ENCODE measurements at regions not wholly inside any gene's neighbourhood (a gene's known extent, or its start where the extent isn't known, plus 50 kb on each side); places are given as distances from the start of the nearest gene placed in this dataset.

DNA sequence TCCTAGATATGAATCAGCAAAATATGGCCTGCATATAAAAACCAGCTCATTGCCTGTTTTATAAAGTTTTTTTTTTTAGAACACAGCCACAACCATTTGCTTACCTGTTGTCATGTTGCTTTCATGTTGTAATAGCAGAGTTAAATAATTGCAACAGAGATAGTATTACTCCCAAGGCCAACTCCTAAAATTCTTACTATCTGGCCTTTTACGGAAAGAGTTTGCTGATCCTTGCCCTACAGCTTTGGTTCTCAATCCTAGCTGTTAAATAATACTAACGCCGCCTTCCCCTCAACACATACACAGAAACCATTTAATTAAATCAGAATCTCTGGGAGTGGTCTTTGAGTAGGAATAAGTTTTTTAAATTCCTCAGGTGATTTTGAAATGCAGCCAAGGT, 231.3 kb upstream of the TET2 start:
- H3K27me3 ChIP-seq (ENCODE audit: control insufficient read depth in 1 of 2, insufficient read depth in 2 of 2, low read length in 2 of 2) = no peaks in the 10 kb centered on the region
- H3K9me3 Mint-ChIP-seq = no peaks in the 10 kb centered on the region
- H3K4me3 Mint-ChIP-seq = no peak overlapping the region
- H3K27me3 Mint-ChIP-seq = no peaks in the 10 kb centered on the region
- intact Hi-C loops (cut with DNase I, micrococcal nuclease) = no loop called here
- H3K36me3 Mint-ChIP-seq (ENCODE audit: low read depth) = no peaks in the 10 kb centered on the region
- TF ChIP-seq, protein P1, sequence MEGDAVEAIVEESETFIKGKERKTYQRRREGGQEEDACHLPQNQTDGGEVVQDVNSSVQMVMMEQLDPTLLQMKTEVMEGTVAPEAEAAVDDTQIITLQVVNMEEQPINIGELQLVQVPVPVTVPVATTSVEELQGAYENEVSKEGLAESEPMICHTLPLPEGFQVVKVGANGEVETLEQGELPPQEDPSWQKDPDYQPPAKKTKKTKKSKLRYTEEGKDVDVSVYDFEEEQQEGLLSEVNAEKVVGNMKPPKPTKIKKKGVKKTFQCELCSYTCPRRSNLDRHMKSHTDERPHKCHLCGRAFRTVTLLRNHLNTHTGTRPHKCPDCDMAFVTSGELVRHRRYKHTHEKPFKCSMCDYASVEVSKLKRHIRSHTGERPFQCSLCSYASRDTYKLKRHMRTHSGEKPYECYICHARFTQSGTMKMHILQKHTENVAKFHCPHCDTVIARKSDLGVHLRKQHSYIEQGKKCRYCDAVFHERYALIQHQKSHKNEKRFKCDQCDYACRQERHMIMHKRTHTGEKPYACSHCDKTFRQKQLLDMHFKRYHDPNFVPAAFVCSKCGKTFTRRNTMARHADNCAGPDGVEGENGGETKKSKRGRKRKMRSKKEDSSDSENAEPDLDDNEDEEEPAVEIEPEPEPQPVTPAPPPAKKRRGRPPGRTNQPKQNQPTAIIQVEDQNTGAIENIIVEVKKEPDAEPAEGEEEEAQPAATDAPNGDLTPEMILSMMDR (IDR thresholded peaks at IDR 0.05) = no peak
- no peaks in the 10 kb centered on the region for H3K4me1 Mint-ChIP-seq (ENCODE audit: low read depth)
- no peaks in the 10 kb centered on the region for H3K9me3 ChIP-seq (ENCODE audit: control insufficient read depth in 1 of 2, insufficient read depth in 1 of 2, low read length in 2 of 2)
- H3K27ac ChIP-seq (ENCODE audit: low read depth in 1 of 2, low read length in 2 of 2) = no peak overlapping the region
- H3K27ac Mint-ChIP-seq = no peak overlapping the region
- POLR2A ChIA-PET = no interaction called here
- CTCF ChIA-PET = no interaction called here
- no peak overlapping the region for H3K4me3 ChIP-seq (ENCODE audit: low read length)
- DNase-seq (no peak), ATAC-seq (ENCODE audit: poor library complexity) (no peak)
- H3K4me1 ChIP-seq (ENCODE audit: insufficient read depth, low read length) = no peaks in the 10 kb centered on the region
- no peaks in the 10 kb centered on the region for H3K36me3 ChIP-seq (ENCODE audit: insufficient read depth, low read length)

DNA sequence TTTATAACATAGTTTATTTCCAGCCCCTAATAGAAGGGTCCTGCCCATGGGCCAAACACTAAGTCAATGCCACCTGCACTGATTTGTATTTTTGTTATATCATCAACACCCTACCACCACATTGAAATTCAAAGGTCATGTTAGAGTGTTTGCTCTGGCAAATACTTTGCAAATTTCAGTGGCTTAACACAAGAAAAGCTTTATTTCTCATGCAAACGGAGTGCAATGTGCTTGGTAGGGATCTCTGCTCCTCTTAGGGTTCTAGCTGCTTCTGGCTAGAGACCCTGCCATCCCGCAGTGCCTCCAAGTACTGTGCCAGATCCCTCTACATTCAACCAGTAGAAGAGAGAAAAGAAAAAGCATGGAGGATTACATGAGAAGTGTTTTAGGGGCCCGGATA, 230.8 kb upstream of the TET2 start:
- Histone ChIP-seq H3K36me3 (ENCODE audit: insufficient read depth, low read length) (no peaks in the 10 kb centered on the region), H3K4me1 (ENCODE audit: insufficient read depth, low read length) (no peaks in the 10 kb centered on the region), H3K9me3 (ENCODE audit: control insufficient read depth in 1 of 2, insufficient read depth in 1 of 2, low read length in 2 of 2) (no peaks in the 10 kb centered on the region), H3K27ac (ENCODE audit: low read depth in 1 of 2, low read length in 2 of 2) (no peak overlapping the region), H3K4me3 (ENCODE audit: low read length) (no peak overlapping the region), H3K27me3 (ENCODE audit: control insufficient read depth in 1 of 2, insufficient read depth in 2 of 2, low read length in 2 of 2) (no peaks in the 10 kb centered on the region)
- CTCF ChIA-PET = no interaction called here
- POLR2A ChIA-PET = no interaction called here
- Mint-ChIP-seq H3K4me1 (ENCODE audit: low read depth) (no peaks in the 10 kb centered on the region), H3K4me3 (no peak overlapping the region), H3K27ac (no peak overlapping the region), H3K9me3 (no peaks in the 10 kb centered on the region), H3K36me3 (ENCODE audit: low read depth) (no peaks in the 10 kb centered on the region), H3K27me3 (no peaks in the 10 kb centered on the region)
- TF ChIP-seq, protein P1 (IDR thresholded peaks at IDR 0.05) = no peak
- no peak for DNase-seq
- intact Hi-C loops (cut with DNase I, micrococcal nuclease) = no loop called here
- ATAC-seq (ENCODE audit: poor library complexity) = no peak

DNA sequence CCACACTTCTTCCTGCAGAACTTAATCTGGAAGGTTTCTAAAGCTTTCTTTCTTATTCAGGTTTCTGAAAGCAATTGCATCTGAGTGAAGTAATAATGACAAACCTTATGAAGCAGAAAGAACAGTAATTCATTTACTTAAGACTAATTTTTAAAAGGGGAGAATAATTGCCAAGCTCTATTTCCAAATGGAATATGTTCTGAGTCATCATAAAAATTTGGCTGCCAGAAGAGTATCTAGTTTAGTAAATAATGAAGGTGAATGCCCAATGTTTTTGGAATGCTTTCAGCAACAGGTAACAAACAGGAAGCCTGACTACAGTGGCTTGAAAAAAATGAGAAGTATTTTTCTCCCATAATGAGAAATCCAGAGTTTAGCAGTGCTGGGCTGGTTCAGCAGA, 227.3 kb upstream of the TET2 start:
- Histone ChIP-seq H3K27me3 (ENCODE audit: control insufficient read depth in 1 of 2, insufficient read depth in 2 of 2, low read length in 2 of 2) (no peaks in the 10 kb centered on the region), H3K4me1 (ENCODE audit: insufficient read depth, low read length) (no peaks in the 10 kb centered on the region), H3K36me3 (ENCODE audit: insufficient read depth, low read length) (no peaks in the 10 kb centered on the region), H3K4me3 (ENCODE audit: low read length) (no peak overlapping the region), H3K9me3 (ENCODE audit: control insufficient read depth in 1 of 2, insufficient read depth in 1 of 2, low read length in 2 of 2) (no peaks in the 10 kb centered on the region), H3K27ac (ENCODE audit: low read depth in 1 of 2, low read length in 2 of 2) (no peak overlapping the region)
- ChIA-PET CTCF (no interaction called here), POLR2A (interaction anchor here (1.5 kb wide), 1 partner anchor 12 kb away, joined by 9 read pairs; no protein-coding TSS in a partner anchor)
- no peak overlapping the region for H3K27ac Mint-ChIP-seq
- intact Hi-C loops (cut with DNase I, micrococcal nuclease) = no loop called here
- H3K27me3 Mint-ChIP-seq = no peaks in the 10 kb centered on the region
- ATAC-seq (ENCODE audit: poor library complexity) (no peak), DNase-seq (no peak)
- TF ChIP-seq, protein P1 (IDR thresholded peaks at IDR 0.05) = no peak
- H3K4me1 Mint-ChIP-seq (ENCODE audit: low read depth) = no peaks in the 10 kb centered on the region
- no peak overlapping the region for H3K4me3 Mint-ChIP-seq
- no peaks in the 10 kb centered on the region for H3K36me3 Mint-ChIP-seq (ENCODE audit: low read depth)
- H3K9me3 Mint-ChIP-seq = no peaks in the 10 kb centered on the region

Measured in CD4-positive, alpha-beta T cell (primary cell).